ENCODE measurements at regions not wholly inside any gene's neighbourhood (a gene's known extent, or its start where the extent isn't known, plus 50 kb on each side); places are given as distances from the start of the nearest gene placed in this dataset.

DNA sequence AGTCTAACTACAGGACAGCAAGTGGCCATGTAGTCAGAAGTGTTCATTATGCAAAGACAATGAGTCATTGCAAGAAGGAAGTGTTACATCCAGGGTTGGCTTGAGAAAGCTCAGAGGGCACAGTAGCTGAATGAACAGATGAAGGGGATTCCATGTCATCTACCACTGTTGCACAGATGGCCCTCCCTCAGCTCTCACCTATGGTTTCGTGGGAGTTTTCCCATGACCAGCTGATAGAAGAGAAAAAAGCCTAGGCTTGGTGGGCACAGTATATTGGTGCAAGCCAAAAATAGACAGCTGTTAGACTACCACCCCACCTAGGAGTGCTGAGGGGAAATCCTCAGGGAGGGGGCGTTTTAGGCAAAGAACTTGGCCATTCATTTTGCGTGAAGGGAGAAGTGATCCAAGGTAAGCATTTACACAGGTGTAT, 217.0 kb downstream of the DMRT2 start:
- TF ChIP-seq, protein P1, sequence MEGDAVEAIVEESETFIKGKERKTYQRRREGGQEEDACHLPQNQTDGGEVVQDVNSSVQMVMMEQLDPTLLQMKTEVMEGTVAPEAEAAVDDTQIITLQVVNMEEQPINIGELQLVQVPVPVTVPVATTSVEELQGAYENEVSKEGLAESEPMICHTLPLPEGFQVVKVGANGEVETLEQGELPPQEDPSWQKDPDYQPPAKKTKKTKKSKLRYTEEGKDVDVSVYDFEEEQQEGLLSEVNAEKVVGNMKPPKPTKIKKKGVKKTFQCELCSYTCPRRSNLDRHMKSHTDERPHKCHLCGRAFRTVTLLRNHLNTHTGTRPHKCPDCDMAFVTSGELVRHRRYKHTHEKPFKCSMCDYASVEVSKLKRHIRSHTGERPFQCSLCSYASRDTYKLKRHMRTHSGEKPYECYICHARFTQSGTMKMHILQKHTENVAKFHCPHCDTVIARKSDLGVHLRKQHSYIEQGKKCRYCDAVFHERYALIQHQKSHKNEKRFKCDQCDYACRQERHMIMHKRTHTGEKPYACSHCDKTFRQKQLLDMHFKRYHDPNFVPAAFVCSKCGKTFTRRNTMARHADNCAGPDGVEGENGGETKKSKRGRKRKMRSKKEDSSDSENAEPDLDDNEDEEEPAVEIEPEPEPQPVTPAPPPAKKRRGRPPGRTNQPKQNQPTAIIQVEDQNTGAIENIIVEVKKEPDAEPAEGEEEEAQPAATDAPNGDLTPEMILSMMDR (IDR thresholded peaks at IDR 0.05): no peak
- no peak for TF ChIP-seq POLR2AphosphoS5 (IDR thresholded peaks at IDR 0.05)
